ENCODE measurements at regions not wholly inside any gene's neighbourhood (a gene's known extent, or its start where the extent isn't known, plus 50 kb on each side); places are given as distances from the start of the nearest gene placed in this dataset.

DNA sequence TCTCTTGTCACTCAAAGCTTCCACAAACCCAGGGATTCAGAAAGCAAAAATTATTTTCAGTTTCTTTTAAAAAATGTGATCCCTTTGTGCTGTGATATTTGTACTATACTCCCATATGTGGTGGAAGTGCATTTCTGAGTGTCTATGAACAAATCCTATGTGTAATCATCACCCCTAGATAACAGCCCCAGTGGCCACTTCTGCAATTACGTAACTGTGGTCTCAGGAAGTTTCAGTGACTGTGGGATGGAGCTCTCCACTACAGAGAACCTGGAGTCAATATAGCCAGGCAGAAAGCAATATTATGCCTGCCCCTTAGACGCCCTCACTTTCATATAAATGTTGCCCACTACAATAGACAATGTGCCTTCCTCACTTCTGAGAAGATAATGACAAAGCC is 1101.7 kb upstream of the GHITM start:
- no peak for DNase-seq (ENCODE audit: low read depth in 2 of 2)

DNA sequence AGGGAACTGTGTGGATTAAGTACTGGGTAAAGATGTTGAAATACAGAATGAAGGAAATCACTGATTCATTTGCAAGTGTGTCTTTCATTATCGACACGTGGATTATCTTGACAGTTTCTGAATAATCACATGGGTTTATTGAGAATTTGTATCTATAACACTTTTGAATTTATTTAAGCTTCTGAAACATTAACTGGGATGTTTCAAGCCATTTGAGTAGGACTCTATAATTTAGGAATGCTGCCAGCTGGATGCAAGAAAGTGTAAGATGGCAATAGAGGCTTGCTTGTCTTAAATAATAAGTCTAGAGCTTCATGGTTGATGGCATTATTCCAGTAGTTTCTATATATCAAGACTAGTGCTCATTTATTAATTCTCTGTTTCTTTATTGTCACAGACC is 1100.7 kb upstream of the GHITM start:
- DNase-seq (ENCODE audit: low read depth in 2 of 2), result no peak

DNA sequence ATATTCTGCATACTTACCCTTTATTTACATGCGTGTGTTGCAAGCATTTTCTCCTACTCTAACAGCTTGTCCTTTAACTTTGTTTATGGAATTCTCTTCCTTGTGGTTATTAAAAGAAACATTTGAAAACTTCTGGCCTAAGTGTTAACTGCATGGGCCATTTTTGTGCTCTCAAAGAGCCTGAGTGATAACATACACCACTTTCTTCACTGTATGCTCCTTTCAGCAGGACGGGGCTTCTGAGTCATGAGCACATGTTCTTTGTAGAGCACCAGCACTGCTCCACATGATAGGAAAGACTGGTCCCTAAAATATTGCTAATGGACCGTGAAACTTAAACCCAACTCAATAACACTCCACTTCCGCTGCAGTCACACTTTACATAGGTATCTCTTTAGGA is 1093.6 kb upstream of the GHITM start:
- DNase-seq (ENCODE audit: low read depth in 2 of 2), result no peak

DNA sequence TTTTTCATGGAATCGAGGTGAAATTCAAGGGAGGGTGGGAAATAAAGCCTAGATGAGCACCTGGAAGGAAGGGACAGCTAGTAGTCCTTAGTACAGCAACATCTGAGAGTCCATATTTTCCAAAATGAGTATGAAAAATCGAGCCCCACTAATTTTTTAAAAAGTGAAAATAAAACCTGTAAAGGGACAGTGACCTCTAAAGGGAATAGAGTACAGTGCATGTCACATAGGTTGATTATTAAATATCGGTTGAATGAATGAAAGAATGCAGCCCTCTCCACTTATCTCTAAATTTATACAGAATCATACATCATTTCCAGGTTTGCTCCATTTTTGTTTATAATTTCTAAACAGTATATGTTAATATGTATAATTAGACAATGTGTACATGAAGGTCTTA is 1088.5 kb upstream of the GHITM start:
- no peak for DNase-seq (ENCODE audit: low read depth in 2 of 2)

DNA sequence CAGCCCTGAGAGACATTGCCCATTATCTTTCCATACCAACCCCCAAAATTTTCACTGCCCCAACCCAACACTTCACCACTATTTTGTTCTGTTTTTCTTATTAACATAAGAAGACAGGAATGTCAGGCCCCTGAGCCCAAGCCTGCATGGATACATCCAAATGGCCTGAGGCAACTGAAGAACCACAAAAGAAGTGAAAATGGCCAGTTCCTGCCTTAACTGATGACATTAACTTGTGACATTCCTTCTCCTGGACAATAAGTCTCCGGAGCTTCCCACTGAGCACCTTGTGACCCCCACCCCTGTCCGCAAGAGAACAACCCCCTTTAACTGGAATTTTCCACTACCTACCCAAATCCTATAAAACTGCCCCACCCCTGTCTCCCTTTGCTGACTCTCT is 1076.4 kb upstream of the GHITM start:
- no peak for DNase-seq (ENCODE audit: low read depth in 2 of 2)

DNA sequence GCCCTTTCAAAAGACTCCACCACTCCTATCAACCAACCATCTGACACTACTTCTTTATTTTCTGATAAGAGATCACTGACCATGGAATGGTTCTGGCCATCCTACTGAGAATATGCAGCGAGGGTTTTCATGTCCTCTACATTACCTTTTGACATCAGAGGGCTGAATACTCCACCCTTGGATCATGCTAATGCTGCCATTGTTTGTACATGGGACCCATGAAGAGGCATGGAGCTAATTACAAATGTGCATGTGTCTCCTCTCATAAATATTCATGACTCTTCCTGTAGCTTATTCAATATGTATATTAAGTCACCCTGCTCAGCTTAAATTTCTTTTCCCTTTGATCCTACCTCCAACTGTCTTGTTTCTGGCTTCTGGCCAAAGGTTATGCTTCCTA is 1065.8 kb upstream of the GHITM start:
- DNase-seq (ENCODE audit: low read depth in 2 of 2), result no peak

DNA sequence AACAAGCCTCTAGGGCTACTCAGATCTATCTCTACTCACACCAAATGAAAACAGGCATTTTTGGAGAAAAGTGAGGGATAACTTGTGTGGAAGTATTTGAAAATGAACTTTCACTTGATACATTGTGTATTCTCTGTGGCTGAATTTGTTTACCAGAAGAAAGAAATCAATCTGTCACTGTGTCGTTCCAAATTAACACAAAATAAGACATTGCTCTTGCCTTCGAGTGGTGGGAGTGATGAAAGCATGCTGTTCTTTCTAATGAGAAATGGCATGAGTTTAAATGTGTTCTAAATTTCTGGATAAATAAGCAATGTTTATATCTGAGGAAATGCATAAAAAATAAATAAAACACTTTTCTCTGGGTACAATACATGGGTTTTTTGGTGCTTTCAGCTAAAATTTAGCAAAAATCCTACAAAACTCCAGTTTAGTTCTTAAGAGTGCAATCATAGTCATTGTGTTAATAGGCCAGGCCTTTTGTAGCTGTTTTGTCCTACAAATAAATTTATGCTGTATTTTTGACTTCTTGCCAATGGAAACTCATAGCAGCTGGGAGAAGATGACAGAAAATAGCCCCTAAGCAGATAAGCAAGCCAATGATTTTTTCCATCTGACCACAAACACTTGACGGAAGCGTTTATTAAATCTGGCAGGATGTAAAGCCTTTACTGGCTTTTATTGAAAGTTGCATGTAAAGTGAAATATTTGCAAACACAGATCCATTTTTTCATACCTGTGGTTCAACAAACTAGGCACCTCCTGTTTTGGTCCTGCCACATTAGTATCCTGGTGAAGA is 1064.1 kb upstream of the GHITM start:
- DNase-seq (ENCODE audit: low read depth in 2 of 2), result no peak

DNA sequence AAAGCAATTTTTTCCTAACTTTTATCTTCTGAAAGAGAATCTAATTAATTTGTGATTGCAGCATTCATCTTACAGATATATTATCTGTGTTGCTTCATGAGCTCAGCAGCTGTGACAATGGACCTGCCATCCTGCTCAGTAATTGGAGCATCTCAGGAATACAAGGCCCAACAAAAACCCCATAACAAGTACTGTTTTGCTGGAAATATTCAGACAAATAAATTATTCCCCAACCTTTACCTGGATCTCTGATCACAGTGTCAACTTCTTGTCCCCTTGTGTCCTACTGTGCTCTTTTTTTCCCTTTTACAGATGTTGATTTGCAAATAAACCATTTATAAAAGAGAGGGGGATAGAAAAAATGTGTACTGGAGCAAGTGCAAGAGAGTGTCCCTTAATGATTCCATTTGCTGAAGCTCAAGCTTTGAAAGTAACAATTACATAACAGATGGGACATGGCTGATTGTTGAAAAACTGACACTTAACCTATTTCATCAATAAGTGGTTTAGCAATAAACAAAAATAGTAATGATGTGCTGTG is 1063.4 kb upstream of the GHITM start:
- no peak for DNase-seq (ENCODE audit: low read depth in 2 of 2)

DNA sequence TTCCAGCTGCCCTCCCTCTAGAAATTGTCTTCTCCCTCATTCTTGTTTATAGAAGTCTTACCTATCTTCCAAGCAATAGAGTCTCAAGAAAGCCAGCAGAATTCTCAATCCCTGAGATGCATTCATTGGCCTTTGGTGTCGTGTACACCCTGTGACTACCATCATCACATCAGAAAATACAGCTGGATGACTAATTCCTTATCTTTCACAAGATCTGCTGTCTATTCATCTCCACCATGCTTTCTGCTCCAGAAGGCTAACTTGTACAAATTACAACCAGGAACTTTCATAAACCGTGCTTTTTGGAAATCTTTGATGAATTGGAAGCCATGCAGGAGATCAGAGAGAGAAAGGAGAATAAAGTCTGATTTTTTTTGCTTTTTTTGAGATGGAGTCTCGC is 1062.9 kb upstream of the GHITM start:
- no peak for DNase-seq (ENCODE audit: low read depth in 2 of 2)

DNA sequence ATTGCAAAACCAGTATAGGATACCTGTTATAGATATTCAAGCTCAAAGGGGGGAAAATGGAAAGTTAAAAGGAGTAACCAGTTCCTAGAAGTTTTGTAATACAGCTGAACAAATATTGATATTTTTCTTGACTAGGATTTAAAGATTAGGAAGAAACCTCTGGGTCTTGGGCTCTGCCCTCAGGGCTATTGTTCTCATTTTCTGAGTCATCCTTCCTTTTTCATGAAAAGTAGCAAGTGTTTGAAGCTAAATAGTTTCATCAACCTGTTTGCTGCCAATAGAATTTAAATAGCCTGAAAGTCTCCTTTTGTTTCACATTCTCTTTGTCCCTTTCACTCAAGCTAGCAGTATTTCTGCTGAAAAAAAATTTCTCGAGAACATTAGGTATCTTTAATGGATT is 1061.1 kb upstream of the GHITM start:
- no peak for DNase-seq (ENCODE audit: low read depth in 2 of 2)

DNA sequence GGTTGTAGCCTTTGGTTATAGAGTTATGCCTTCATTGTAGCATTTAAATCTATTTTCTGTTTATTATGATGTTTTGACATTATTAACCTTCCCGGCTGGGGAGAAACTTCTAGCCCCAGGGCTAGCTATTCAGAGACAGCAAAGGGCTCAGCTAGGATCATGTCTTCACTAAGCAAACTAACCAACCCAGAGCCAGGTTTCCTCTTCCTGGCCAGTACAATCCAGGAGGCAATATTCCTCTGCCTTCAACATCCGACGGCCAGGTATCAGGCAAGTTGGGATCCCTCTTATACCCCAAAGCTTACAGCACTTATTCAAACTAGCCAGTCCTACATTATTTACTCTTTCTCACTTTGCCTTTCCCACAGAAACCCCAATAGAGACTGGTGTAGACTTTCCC is 1060.7 kb upstream of the GHITM start:
- no peak for DNase-seq (ENCODE audit: low read depth in 2 of 2)

DNA sequence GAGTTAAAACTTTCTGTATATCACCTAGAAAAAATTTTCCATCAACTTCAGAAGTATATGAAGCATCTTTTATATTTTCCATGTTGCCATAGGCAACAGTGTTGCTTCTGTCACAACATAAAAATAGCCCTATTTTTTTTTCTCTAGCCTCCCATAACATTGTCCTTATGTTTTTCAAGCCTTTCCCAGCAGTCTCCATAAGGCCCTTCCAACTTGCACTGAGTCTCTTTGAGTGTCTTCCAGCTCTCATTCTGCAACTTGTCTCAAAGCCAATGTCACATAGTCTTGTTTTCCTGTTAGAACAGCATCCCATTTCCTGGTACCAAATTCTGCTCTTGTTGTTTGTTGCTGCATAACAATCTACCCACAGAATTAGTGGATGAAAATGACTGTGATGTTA is 1055.5 kb upstream of the GHITM start:
- no peak for DNase-seq (ENCODE audit: low read depth in 2 of 2)

DNA sequence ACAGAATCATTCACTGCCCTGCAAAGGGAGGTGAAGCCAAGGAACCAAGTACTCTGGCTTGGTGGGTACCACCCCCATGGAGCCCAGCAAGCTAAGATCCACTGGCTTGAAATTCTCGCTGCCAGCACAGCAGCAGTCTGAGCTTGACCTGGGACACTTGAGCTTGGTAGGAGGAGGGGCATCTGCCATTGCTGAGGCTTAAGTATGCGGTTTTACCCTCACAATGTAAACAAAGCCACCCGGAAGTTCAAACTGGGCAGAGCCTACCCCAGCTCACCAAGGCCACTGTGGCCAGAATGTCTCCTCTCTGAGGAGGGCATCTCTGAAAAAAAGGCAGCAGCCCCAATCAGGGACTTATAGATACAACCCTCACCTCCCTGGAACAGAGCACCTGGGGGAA is 1050.0 kb upstream of the GHITM start:
- DNase-seq (ENCODE audit: low read depth in 2 of 2), result no peak

DNA sequence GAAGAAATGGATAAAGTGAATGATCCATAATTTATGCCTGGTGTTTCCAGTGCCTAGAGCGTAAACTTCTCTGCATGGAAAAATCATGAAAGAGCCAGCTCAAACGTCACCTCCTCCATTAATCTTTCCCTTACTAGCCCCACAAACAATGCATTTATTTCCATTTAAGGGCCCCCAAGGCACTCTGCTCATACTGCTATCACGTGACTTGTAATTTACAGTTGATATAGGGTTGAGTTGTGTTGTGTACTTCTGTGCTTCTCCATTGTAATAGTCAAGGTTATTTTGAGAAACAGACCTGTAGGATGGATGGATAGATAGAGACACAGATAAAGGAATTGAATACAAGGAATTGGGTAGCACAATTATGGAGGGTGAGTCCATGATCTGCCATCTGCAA is 1034.7 kb upstream of the GHITM start:
- DNase-seq (ENCODE audit: low read depth in 2 of 2), result no peak

DNA sequence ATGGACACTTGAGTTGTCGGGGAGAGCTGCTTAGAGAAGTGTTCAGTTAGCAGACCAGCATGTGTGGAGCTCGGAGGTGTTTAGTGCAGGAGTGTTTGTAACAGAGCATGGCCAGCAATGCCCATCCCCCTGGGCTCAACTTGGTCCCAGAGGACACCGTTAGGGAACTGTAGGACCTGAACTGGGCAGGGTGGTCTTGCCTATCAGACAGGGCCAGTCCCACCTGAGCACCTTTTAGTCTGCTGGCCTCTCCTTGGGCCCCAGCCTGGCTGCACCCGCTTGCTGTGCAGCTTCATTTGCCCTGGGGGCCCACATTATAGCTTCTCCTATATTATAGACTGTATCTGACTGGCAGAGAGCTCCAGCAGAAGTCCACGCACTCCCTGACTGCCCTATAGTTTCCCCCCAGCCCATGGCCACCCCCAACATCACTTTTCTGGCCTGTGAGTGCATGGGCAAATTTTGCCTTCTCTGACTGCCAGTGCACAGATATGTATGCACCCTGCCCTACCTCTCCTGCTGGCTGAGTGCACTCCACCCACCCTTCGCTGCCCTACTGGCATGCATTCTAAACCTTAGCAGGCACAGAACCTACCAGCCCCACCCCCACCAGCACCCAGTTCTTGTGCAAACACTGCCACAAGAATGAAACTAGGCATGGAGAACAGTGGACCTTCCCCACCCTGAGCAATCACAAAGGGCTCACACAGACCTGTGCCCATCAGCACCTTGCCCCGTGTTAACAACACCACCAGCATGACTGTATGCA is 1030.6 kb upstream of the GHITM start:
- DNase-seq (ENCODE audit: low read depth in 2 of 2), result no peak

DNA sequence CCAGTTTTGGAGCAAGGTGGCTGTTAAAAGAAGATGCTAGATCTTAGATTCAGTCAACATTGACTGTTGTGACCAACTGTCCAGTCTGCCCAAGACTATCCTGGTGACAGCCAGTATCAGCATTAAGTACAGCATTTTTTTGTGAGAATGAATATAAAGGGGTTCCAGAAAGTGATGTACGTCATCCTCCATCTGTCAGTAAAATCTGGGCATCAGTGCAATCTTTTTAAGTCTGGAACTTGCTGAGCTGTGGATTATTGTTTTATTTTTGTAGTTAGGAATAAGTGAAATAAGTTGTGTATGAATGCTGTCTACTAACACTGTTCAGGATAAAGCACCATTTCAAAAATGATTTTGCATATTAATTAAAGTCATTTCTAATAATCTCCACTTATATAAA is 1020.0 kb upstream of the GHITM start:
- DNase-seq (ENCODE audit: low read depth in 2 of 2), result no peak

DNA sequence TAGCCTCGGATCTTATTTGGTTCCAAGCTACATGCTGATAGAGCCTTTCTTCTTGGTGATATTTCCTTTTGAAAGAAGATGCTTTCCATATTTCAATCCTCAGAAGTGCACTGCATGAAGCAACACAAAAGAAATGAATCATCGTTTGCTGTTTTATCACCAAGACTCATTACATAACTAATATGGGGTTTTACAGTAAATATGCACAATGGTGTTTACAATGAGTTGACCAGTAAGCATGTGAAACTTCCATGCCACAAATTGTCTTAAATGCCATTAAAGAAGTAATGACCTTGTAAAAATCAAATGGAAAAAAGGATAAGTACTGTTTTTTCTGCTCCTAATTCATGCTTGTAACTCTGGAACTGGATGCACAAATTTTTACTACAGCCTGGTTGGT is 1017.0 kb upstream of the GHITM start:
- DNase-seq (ENCODE audit: low read depth in 2 of 2), result no peak

DNA sequence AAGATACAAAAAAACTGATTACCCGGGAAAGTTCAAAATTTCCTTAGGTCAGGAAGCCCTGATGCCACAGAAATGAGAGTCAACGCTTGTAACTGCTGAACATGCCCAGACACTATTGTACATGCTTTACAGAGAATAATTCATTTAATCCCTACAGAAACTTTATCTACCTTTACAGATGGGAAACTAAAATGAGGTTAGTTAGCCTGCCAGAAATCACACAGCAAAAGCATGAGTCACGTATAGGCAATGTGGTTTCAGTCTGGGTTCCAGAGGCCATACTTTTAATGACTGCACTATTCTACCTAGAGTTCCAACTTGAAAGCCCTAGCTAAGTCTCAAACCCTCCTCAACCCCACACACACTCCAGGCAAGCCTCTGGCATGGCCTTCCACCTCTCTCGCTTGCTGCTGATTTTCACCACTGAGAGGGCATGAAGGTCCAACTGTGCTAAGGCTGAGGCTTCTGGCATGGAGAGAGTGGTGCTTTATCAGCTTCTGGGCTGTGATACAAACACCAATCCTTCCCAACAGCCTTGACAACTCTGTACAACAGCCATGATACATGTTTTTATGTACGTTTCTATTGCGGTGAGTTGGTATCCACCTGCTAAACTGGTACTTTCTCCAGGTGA is 1011.2 kb upstream of the GHITM start:
- DNase-seq (ENCODE audit: low read depth in 2 of 2), result no peak

DNA sequence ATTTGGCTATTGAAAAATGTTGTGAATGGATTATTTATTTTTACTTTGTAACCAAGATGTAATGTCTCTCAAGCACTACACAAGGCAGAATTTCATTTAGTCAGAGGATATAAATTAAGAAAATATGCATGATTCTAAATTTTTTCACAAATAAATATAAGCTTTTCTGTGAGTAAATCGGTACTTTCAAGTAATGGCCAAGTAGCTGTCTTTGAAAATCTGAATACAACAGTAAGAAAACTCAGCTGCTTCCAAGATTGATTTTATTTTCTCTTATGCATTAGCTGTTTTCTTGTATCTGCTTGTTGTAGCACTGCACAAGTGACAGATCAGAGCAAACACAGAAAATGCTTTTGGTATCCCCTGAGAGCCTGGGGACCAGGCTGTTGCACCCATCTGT is 998.5 kb upstream of the GHITM start:
- no peak for DNase-seq (ENCODE audit: low read depth in 2 of 2)

DNA sequence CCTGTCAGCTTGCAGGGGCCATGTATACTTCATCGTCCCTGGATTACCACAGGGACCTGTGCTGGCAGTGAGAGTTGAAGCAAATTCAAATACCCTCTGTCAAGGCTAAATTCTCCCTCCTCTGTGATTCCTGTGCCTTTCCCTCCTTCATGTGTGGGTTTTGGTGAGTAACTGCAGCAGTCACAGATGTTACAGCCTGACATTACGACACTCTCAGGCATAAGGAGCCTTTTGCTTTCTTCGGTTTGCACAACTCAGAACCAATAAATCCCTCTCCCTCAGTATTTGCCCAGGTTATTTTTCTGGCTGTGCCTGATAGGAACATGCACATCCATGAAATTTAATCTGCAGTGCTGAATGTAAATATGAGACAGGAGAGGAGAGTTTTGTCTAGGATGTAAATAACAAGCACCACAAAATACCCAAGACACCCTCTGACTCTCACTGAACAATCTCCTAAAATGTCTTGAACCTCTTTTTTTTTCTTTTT is 997.2 kb upstream of the GHITM start:
- no peak for DNase-seq (ENCODE audit: low read depth in 2 of 2)

DNA sequence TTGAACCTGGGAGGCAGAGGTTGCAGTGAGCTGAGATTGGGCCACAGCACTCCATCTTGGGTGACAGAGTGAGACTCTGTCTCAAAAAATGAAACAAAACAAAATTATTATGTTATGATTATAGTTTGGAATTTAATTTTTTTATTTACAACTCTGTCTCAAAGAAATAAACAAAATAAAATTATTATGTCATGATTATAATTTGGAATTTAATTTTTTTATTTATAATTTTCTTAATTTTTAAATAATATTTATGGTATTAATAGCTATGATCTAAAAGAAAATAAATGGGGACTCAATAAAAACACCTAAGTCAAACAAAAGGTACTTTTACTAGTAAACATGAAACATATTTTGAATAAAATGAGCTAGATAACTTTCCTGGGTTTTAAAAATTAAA is 994.8 kb upstream of the GHITM start:
- no peak for DNase-seq (ENCODE audit: low read depth in 2 of 2)

DNA sequence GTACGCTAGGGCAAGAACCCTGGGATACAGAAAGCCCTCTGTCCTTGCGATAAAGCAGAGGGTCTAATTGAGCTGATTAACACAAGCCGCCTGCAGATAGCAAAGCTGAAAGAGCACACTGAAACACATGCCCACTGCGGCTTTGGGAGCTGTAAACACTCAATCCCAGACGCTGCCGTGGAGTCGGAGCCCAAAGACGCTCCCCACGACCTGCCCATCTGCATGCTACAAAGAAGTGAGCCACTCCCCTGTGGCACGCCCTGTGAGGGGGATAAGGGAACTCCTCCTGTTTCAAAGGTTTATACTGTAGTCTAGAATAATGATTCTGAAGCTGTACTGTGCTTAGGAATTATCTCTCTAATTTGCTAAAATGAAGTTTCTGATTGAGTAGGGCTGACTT is 985.6 kb upstream of the GHITM start:
- DNase-seq (ENCODE audit: low read depth in 2 of 2), result no peak

DNA sequence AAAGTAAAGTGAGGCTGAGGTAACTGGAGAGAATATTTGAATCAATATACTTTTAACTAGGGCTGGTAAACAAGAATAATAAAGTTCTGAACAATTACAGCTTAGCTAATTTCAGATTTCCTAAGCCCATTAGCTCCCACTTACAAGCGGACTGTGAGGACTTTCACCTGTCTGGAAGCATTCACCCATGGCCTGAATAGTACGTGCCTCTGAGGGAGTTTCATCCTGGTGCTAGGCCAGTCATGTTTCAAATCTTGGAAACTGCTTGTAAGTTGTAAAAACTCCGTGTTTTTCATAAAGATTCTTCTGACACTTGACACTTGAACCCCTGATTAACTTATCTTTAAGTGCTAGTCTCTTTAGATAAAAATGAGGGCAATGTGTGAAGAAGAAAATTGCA is 975.2 kb upstream of the GHITM start:
- no peak for DNase-seq (ENCODE audit: low read depth in 2 of 2)
